ENCODE measurements at regions not wholly inside any gene's neighbourhood (a gene's known extent, or its start where the extent isn't known, plus 50 kb on each side); places are given as distances from the start of the nearest gene placed in this dataset.

DNA sequence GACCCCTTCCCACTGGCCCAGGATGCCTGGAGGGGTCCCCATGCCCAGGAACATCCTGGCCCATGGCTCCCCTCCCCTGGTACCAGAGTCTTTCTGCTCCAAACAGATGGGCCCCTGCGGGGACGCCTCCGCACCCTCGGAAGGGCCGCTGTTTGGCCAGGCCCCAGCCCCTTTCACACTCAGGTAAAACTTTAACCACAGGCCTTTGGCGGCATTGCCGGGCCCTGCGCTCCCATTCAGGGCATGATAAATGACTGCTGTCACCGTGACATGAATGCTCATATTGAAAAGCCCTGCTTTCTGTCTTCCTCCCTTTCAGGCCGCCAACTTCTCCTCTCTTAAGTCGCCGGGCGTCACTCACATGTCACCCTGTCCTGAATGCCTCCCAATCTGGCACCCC is 141.5 kb upstream of the TOP1 start:
- TF ChIP-seq, protein P1, sequence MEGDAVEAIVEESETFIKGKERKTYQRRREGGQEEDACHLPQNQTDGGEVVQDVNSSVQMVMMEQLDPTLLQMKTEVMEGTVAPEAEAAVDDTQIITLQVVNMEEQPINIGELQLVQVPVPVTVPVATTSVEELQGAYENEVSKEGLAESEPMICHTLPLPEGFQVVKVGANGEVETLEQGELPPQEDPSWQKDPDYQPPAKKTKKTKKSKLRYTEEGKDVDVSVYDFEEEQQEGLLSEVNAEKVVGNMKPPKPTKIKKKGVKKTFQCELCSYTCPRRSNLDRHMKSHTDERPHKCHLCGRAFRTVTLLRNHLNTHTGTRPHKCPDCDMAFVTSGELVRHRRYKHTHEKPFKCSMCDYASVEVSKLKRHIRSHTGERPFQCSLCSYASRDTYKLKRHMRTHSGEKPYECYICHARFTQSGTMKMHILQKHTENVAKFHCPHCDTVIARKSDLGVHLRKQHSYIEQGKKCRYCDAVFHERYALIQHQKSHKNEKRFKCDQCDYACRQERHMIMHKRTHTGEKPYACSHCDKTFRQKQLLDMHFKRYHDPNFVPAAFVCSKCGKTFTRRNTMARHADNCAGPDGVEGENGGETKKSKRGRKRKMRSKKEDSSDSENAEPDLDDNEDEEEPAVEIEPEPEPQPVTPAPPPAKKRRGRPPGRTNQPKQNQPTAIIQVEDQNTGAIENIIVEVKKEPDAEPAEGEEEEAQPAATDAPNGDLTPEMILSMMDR (IDR thresholded peaks at IDR 0.05; ENCODE audit: low read depth, low read length, poor library complexity, severe bottlenecking): no peak
- no peak for TF ChIP-seq EZH2phosphoT487 (IDR thresholded peaks at IDR 0.05; ENCODE audit: borderline replicate concordance, low read length)
